HEK293 (cell line): ENCODE measurements at regions not wholly inside any gene's neighbourhood (a gene's known extent, or its start where the extent isn't known, plus 50 kb on each side); places are given as distances from the start of the nearest gene placed in this dataset.

ENCODE experiments used
- CTCF ChIP-seq: fragments of 450-650 bp; formaldehyde crosslinking; IDR thresholded peaks from 2 replicates; pipeline ENCODE4 v1.5.1; 2016; ENCODE audit warnings: missing biosample characterization, missing genetic modification characterization
- ELK4 ChIP-seq: IDR thresholded peaks from 2 replicates; pipeline ENCODE4 v1.6.1; 2011; ENCODE audit warnings: mild to moderate bottlenecking, low read depth, low read length, borderline replicate concordance
- PRDM4 ChIP-seq: fragments of 450-650 bp; formaldehyde crosslinking; IDR thresholded peaks from 2 replicates; pipeline ENCODE4 v1.5.1; 2017; ENCODE audit warnings: missing biosample characterization, missing genetic modification characterization
- REST ChIP-seq: fragments of 450-650 bp; formaldehyde crosslinking; IDR thresholded peaks from 2 replicates; pipeline ENCODE4 v1.5.1; 2016; ENCODE audit warnings: missing biosample characterization, missing genetic modification characterization
- SP7 ChIP-seq: fragments of 450-650 bp; formaldehyde crosslinking; IDR thresholded peaks from 2 replicates; pipeline ENCODE4 v1.5.1; 2016; ENCODE audit warnings: missing biosample characterization, missing genetic modification characterization
- ZNF19 ChIP-seq: fragments of 450-650 bp; formaldehyde crosslinking; IDR thresholded peaks from 2 replicates; pipeline ENCODE4; 2016; ENCODE audit warnings: missing biosample characterization, missing genetic modification characterization, low read depth
- ZNF239 ChIP-seq: fragments of 450-650 bp; formaldehyde crosslinking; IDR thresholded peaks from 2 replicates; pipeline ENCODE4 v1.5.1; 2016; ENCODE audit warnings: missing biosample characterization, missing genetic modification characterization

- TF ChIP-seq REST (tag by site-specific recombination), result no peak
- TF ChIP-seq SP7 (tag by site-specific recombination), result no peak
- no peak for TF ChIP-seq CTCF (tag by site-specific recombination)
- TF ChIP-seq ZNF239 (tag by site-specific recombination), result no peak
- no peak for TF ChIP-seq ZNF19 (tag by site-specific recombination)
- no peak for TF ChIP-seq PRDM4
- no peak for TF ChIP-seq ELK4
Observed at GRCh38 chr16:79735271-79735670, 134.7 kb upstream of the MAF start.
